Fibroblast of mammary gland (primary cell): ENCODE measurements at regions not wholly inside any gene's neighbourhood (a gene's known extent, or its start where the extent isn't known, plus 50 kb on each side); places are given as distances from the start of the nearest gene placed in this dataset.
A peak's percentile ranks its signal among the peaks of the same experiment; 100 is the strongest.

Source experiments
- DNase-seq: peaks from one replicate; pipeline ENCODE4 v3.0.0-alpha.2; 2010; ENCODE audit warnings: low read depth
- H3K4me3 ChIP-seq: 2 replicates; pipeline ENCODE4 v1.5.1; 2011; ENCODE audit warnings: low read depth, mild to moderate bottlenecking, low read length, moderate library complexity; ENCODE audit not compliant: control insufficient read depth
- TF ChIP-seq, protein P1 (sequence below): conservative IDR thresholded peaks from 2 replicates; pipeline ENCODE4 v1.5.1; 2011; ENCODE audit warnings: low read depth, low read length, inconsistent platforms; ENCODE audit not compliant: control insufficient read depth, insufficient read depth

DNA sequence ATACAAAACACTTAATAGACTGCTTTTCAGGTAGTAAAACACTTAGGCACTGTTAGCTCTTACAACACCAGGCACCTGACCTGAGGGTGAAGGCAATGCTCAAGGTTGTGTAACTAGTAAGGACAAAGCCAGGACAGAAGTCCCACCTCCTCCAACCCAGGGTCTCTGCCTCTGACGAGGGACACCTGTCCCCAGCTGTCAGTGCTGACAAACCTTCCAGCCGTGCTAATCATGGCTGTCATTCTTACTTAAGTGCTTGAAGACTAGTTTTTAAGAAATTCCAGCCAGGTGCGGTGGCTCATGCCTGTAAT, 62.5 kb upstream of the MAX start:
- TF ChIP-seq, protein P1, sequence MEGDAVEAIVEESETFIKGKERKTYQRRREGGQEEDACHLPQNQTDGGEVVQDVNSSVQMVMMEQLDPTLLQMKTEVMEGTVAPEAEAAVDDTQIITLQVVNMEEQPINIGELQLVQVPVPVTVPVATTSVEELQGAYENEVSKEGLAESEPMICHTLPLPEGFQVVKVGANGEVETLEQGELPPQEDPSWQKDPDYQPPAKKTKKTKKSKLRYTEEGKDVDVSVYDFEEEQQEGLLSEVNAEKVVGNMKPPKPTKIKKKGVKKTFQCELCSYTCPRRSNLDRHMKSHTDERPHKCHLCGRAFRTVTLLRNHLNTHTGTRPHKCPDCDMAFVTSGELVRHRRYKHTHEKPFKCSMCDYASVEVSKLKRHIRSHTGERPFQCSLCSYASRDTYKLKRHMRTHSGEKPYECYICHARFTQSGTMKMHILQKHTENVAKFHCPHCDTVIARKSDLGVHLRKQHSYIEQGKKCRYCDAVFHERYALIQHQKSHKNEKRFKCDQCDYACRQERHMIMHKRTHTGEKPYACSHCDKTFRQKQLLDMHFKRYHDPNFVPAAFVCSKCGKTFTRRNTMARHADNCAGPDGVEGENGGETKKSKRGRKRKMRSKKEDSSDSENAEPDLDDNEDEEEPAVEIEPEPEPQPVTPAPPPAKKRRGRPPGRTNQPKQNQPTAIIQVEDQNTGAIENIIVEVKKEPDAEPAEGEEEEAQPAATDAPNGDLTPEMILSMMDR: no peak
- no peak overlapping the region for H3K4me3 ChIP-seq
- no peak for DNase-seq

DNA sequence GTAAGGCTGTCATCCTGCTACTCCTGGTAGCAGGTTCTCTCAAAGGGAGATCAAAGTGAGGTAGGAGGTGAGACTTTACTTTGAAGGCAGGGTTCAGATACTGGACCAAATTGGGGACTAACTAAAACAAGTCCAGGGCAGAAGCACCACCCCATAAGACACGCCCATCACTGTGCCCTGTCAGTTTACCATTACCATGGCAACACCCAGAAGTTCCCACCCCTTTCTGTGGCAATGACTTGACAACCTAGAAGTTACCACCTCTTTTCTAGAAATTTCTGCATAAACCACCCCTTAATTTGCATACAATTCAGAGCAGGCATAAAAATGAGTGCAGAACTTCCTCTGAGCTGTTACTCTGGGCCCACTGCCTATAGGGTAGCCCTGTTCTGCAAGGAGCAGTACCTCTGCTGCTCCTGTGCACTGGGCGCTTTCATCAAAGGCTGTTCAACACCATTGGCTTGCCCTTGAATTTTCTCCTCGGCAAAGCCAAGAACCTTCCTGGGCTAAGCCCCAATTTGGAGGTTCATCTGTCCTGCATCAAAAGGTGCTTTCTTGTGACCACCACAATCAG, 64.8 kb upstream of the MAX start:
- no peak overlapping the region for H3K4me3 ChIP-seq
- TF ChIP-seq, protein P1: no peak
- no peak for DNase-seq

DNA sequence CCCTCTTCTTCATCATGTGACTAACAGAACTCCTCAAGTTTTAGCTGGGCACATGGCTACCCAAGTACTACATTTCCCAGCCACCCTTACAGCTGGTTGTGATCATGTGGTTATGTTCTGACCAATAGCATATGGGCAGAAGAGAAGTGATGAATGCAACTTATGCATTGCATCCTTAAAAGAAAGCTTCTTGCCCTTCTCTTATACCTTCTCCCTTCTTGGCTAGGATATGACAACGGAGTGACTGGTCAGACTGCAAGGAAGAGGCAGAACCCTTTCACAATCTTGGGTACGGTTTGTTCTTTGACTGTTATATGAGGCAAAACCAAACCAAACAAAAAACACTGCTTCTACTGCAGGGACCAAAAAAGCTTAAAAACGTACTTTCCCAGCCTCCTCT, 66.5 kb upstream of the MAX start:
- TF ChIP-seq, protein P1: no peak
- peak; percentile 90 for DNase-seq

DNA sequence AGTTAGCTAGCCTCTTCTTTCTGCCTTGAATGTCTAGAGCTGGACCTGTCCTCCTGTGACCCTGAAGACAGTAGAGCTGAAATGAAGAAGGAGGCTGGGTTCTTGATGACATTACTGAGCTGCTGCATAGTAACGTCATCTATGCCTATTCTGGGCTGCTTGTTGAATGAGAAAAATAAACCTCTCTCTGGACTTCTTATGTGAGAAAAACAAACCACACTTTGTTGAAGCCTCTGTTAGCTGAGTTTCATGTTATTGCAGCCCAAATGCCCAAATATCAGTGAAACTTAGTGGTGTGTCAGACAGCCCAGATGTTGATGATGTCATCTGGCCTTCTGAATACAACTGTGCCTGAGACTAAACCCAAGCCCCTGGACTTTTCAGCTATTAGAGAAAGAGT, 67.0 kb upstream of the MAX start:
- TF ChIP-seq, protein P1: no peak
- peak; percentile 93 for DNase-seq
- no peak overlapping the region for H3K4me3 ChIP-seq

More for the DNA sequence above, 66.5 kb upstream of the MAX start:
- no peak overlapping the region for H3K4me3 ChIP-seq

DNA sequence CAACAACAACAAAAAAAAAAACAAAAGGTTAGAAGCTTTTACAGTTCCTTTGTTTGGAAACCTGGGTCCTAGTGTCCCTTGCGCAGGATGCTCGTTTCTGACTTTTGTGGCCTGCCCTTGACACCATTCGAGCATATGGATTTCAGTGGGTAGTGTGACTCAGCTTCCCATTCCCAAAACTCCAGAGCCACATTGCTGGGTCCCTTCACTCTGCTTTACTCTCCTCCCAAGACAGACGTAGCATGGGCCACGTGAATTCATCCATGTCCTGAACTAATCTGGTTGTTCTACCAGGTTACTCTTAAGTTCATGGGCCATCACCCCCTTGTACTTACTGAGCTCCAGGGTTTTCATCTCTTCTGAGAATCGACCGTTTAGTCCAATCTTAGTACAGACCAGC, 68.0 kb upstream of the MAX start:
- TF ChIP-seq, protein P1: no peak
- peak overlapping the region; percentile 41 for H3K4me3 ChIP-seq
- DNase-seq: no peak

DNA sequence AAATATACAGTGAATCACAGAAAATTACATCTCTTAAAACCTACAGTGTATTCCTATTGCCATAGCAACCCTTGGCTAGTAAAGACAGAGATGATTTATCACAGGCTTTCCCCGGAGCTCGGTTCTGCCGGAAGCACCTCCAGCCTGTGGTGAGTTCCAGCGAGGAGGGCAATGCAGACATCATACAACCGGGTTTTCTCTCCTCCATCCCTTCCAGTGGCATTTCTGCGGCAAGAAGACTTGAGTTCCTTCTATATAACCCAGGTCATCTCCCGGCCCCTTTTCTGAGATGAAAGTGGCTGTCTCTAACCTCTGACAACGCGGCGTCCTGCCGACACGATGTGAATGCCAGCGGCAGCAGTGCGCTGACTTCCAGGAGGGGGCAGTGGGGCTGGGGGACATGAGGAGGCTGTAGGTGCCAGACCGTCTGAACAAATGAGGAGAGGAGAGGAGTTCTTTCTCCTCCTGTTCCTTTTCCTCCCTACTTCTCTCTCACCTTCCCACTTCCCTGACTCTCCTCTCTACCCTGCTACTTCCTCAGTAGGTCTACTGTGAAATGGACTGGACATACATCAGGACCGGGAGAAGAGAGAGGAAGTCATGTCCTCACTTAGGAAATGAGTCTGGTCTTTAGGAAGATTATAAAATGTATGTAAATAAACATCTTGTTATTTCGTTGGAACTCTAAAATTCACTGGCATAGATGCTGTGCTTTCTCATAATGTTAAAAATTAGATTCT, 68.6 kb upstream of the MAX start:
- peak overlapping the region; percentile 41 for H3K4me3 ChIP-seq
- TF ChIP-seq, protein P1: peak; percentile 48
- DNase-seq: peak; percentile 81
